ENCODE measurements at regions not wholly inside any gene's neighbourhood (a gene's known extent, or its start where the extent isn't known, plus 50 kb on each side); places are given as distances from the start of the nearest gene placed in this dataset.

- TF ChIP-seq LEF1 (IDR thresholded peaks at IDR 0.05; ENCODE audit: borderline replicate concordance) (no peak), PKNOX1 (IDR thresholded peaks at IDR 0.05) (no peak), BHLHE40 (IDR thresholded peaks at IDR 0.05; ENCODE audit: borderline replicate concordance) (no peak), ARNT (IDR thresholded peaks at IDR 0.05) (no peak), FOXA1 (IDR thresholded peaks at IDR 0.05) (no peak)
These were observed 858.4 kb downstream of the GRID1 start for GRCh38 chr10:85508159-85508558.

All from HEK293T (cell line).